ENCODE measurements at regions not wholly inside any gene's neighbourhood (a gene's known extent, or its start where the extent isn't known, plus 50 kb on each side); places are given as distances from the start of the nearest gene placed in this dataset.
A peak's percentile ranks its signal among the peaks of the same experiment; 100 is the strongest.

- no peak overlapping the region for H3K4me3 ChIP-seq (replicated peaks; ENCODE audit: low read depth, low read length)
- no peak for DNase-seq (ENCODE audit: extremely low read depth, insufficient read length)
- no peaks in the 10 kb centered on the region for H3K27me3 ChIP-seq (replicated peaks; ENCODE audit: control insufficient read depth, insufficient read depth, low read length)
- no peaks in the 10 kb centered on the region for H3K36me3 ChIP-seq (ENCODE audit: control insufficient read depth, insufficient read depth, low read length)
- TF ChIP-seq, protein P1, sequence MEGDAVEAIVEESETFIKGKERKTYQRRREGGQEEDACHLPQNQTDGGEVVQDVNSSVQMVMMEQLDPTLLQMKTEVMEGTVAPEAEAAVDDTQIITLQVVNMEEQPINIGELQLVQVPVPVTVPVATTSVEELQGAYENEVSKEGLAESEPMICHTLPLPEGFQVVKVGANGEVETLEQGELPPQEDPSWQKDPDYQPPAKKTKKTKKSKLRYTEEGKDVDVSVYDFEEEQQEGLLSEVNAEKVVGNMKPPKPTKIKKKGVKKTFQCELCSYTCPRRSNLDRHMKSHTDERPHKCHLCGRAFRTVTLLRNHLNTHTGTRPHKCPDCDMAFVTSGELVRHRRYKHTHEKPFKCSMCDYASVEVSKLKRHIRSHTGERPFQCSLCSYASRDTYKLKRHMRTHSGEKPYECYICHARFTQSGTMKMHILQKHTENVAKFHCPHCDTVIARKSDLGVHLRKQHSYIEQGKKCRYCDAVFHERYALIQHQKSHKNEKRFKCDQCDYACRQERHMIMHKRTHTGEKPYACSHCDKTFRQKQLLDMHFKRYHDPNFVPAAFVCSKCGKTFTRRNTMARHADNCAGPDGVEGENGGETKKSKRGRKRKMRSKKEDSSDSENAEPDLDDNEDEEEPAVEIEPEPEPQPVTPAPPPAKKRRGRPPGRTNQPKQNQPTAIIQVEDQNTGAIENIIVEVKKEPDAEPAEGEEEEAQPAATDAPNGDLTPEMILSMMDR (IDR thresholded peaks at IDR 0.05; ENCODE audit: insufficient read depth, low read length, poor library complexity, severe bottlenecking): peak; percentile 64
Measured at GRCh38 chr20:24102290-24102689, 113.7 kb upstream of the GGTLC1 start.

DNA sequence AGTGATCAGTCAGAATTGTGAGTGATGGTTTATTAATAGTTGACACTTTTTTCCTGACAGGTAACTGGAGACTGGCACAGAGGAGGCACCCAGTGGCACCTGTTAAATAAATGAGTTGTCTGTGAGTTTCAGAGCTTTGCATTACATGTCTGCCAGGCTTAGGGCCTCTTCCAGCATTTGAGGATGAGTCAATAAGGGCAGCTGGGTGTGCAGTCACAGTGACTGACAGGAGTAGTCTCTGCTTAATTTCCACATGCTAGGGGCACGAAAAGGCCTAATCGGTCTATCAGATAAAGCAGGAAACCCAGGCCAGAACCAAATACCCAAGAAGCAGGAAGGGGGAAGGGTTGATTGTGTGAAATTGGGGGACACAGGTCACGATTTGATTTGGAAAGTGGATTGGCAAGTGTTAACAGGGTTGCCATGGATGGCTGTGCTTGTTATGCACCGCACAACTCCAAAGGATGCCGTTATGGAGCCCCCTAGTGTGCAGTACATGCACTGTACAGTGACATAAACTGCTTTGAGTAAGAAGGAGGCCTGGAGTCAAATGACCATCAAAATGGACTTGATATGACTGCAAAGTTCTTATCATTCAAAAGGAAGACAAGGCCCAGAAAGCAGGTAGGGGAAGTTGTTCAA lies 111.9 kb upstream of the GGTLC1 start:
- H3K36me3 ChIP-seq (ENCODE audit: control insufficient read depth, insufficient read depth, low read length): no peaks in the 10 kb centered on the region
- H3K4me3 ChIP-seq (replicated peaks; ENCODE audit: low read depth, low read length): no peak overlapping the region
- no peaks in the 10 kb centered on the region for H3K27me3 ChIP-seq (replicated peaks; ENCODE audit: control insufficient read depth, insufficient read depth, low read length)
- no peak for DNase-seq (ENCODE audit: extremely low read depth, insufficient read length)
- TF ChIP-seq, protein P1 (IDR thresholded peaks at IDR 0.05; ENCODE audit: insufficient read depth, low read length, poor library complexity, severe bottlenecking): peak; percentile 86

- no peak overlapping the region for H3K4me3 ChIP-seq (replicated peaks; ENCODE audit: low read depth, low read length)
- DNase-seq (ENCODE audit: extremely low read depth, insufficient read length): no peak
- no peaks in the 10 kb centered on the region for H3K36me3 ChIP-seq (ENCODE audit: control insufficient read depth, insufficient read depth, low read length)
- no peaks in the 10 kb centered on the region for H3K27me3 ChIP-seq (replicated peaks; ENCODE audit: control insufficient read depth, insufficient read depth, low read length)
- TF ChIP-seq, protein P1 (IDR thresholded peaks at IDR 0.05; ENCODE audit: insufficient read depth, low read length, poor library complexity, severe bottlenecking): no peak
Measured at GRCh38 chr20:24098886-24099285, 110.3 kb upstream of the GGTLC1 start.

DNA sequence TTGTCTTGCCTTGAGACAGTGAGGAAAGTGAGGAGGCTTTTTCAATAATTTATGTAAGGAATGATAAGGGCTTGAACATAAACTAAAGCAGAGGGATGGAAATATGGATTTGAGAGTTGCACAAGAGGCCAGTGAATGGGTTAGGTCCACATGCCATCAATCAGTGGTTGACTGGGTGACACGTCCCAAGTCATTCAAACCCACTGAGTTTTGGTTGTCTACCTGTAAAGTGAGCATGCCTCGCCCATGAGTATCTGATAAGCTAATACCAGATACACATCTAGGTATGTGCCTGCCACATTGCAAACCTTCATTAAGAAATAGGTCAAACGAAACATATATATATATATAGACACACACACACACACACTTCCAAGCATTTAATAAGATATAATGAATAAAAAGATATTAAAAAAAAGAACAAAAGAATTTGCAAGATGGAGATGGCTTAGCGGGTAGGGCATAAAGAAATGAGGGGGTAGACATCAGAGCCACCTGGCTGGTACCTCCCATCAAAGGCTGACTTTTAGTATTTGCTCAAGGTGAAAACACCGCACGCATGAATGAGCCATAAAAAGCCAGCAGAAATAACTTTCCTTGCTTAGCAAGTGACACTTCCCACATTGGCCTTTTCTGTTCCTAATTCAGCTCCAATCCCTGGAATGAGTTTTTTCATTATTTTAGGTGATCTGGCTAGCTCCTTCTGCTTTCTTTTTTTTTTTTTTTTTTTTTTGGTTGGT lies 109.1 kb upstream of the GGTLC1 start:
- Histone ChIP-seq H3K27me3 (replicated peaks; ENCODE audit: control insufficient read depth, insufficient read depth, low read length) (no peaks in the 10 kb centered on the region), H3K4me3 (replicated peaks; ENCODE audit: low read depth, low read length) (no peak overlapping the region), H3K36me3 (ENCODE audit: control insufficient read depth, insufficient read depth, low read length) (no peaks in the 10 kb centered on the region)
- TF ChIP-seq, protein P1 (IDR thresholded peaks at IDR 0.05; ENCODE audit: insufficient read depth, low read length, poor library complexity, severe bottlenecking): no peak
- DNase-seq (ENCODE audit: extremely low read depth, insufficient read length): no peak

DNA sequence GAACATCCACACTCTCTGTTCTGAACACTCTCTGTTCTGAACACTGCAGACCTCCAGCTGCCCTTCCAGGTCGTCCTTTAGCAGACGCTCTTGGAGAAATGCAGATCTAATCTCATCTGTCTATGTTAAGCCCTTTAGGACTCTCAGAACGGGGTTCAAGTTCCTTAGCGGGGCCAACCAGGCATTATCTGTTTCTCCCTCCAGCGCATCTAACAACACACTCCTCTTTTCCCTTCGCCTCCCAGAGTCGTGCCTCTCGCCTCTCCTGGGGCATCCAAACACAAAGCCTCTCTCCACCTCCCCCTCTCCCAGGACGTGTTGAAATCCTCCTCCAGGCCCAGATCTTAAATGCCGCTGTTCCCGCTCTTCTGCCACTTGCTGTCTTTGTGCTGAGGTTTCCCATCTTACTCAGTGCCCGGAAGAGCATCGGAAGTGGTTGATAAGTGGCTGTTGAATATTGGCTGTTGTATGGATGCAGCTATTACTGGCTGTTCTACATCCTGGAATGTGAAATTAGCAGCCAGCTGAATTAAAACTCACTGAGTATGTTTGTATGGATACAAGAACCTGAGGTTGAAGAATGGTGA lies 108.4 kb upstream of the GGTLC1 start:
- no peak for DNase-seq (ENCODE audit: extremely low read depth, insufficient read length)
- H3K4me3 ChIP-seq (replicated peaks; ENCODE audit: low read depth, low read length): no peak overlapping the region

More for the DNA sequence above, 108.4 kb upstream of the GGTLC1 start:
- Histone ChIP-seq H3K27me3 (replicated peaks; ENCODE audit: control insufficient read depth, insufficient read depth, low read length) (no peaks in the 10 kb centered on the region), H3K36me3 (ENCODE audit: control insufficient read depth, insufficient read depth, low read length) (no peaks in the 10 kb centered on the region)
- TF ChIP-seq, protein P1 (IDR thresholded peaks at IDR 0.05; ENCODE audit: insufficient read depth, low read length, poor library complexity, severe bottlenecking): no peak

Data from GM06990 (cell line).